ENCODE measurements at regions not wholly inside any gene's neighbourhood (a gene's known extent, or its start where the extent isn't known, plus 50 kb on each side); places are given as distances from the start of the nearest gene placed in this dataset.
"Not testable (repeated sequence)": the region's sequence is repeated elsewhere in the genome, so short reads cannot be mapped to it uniquely, and the experiment has no call there.

GRCh38 chr4:17241835-17242234 lies 270.1 kb downstream of the QDPR start:
- DNase-seq (ENCODE audit: low read depth): no peak

GRCh38 chr4:17238633-17239032 lies 273.3 kb downstream of the QDPR start:
- no peak for DNase-seq (ENCODE audit: low read depth)

GRCh38 chr4:17236686-17237085 lies 275.2 kb downstream of the QDPR start:
- peak; percentile 19 for DNase-seq (ENCODE audit: low read depth)

GRCh38 chr4:17234678-17235077 lies 277.2 kb downstream of the QDPR start:
- DNase-seq (ENCODE audit: low read depth): no peak

- peak; percentile 72 for DNase-seq (ENCODE audit: low read depth)
These were observed 279.2 kb downstream of the QDPR start for GRCh38 chr4:17232566-17233253.

- DNase-seq (ENCODE audit: low read depth): not testable (repeated sequence)
These were observed 279.9 kb downstream of the QDPR start for GRCh38 chr4:17231880-17232475.

- DNase-seq (ENCODE audit: low read depth): no peak
These were observed 281.2 kb downstream of the QDPR start for GRCh38 chr4:17230727-17231126.

- no peak for DNase-seq (ENCODE audit: low read depth)
These were observed 291.1 kb downstream of the QDPR start for GRCh38 chr4:17220816-17221215.

GRCh38 chr4:17218786-17219185 lies 293.1 kb downstream of the QDPR start:
- DNase-seq (ENCODE audit: low read depth): no peak

- DNase-seq (ENCODE audit: low read depth): no peak
These were observed 304.8 kb downstream of the QDPR start for GRCh38 chr4:17206829-17207801.

- no peak for DNase-seq (ENCODE audit: low read depth)
These were observed 306.5 kb upstream of the LDB2 start for GRCh38 chr4:17204908-17205307.

- no peak for DNase-seq (ENCODE audit: low read depth)
These were observed 305.4 kb upstream of the LDB2 start for GRCh38 chr4:17203797-17204196.

GRCh38 chr4:17197070-17197469 lies 298.6 kb upstream of the LDB2 start:
- no peak for DNase-seq (ENCODE audit: low read depth)

GRCh38 chr4:17195461-17196275 lies 297.2 kb upstream of the LDB2 start:
- no peak for DNase-seq (ENCODE audit: low read depth)

GRCh38 chr4:17194586-17194985 lies 296.1 kb upstream of the LDB2 start:
- DNase-seq (ENCODE audit: low read depth): no peak

GRCh38 chr4:17189759-17190158 lies 291.3 kb upstream of the LDB2 start:
- DNase-seq (ENCODE audit: low read depth): peak; percentile 17

GRCh38 chr4:17189401-17189720 lies 290.9 kb upstream of the LDB2 start:
- DNase-seq (ENCODE audit: low read depth): peak; percentile 76

- DNase-seq (ENCODE audit: low read depth): no peak
These were observed 290.3 kb upstream of the LDB2 start for GRCh38 chr4:17188547-17189400.

- no peak for DNase-seq (ENCODE audit: low read depth)
These were observed 289.7 kb upstream of the LDB2 start for GRCh38 chr4:17188125-17188524.

- DNase-seq (ENCODE audit: low read depth): no peak
These were observed 288.6 kb upstream of the LDB2 start for GRCh38 chr4:17187003-17187402.

GRCh38 chr4:17182888-17183287 lies 284.4 kb upstream of the LDB2 start:
- DNase-seq (ENCODE audit: low read depth): no peak

Data from RPMI7951 (cell line).